HG03025 (cell line): ENCODE measurements at regions not wholly inside any gene's neighbourhood (a gene's known extent, or its start where the extent isn't known, plus 50 kb on each side); places are given as distances from the start of the nearest gene placed in this dataset.

Experiments used
- ATAC-seq: cut with Tn5 transposase; IDR thresholded peaks from one replicate; pipeline ENCODE4 v1.9.1; 2021; ENCODE audit warnings: mild to moderate bottlenecking, moderate library complexity; ENCODE audit not compliant: unreplicated experiment, low FRiP score

GRCh38 chr1:82317671-82318070 is 516.9 kb downstream of the ADGRL2 start:
- ATAC-seq, result no peak

GRCh38 chr1:82299656-82300055 is 498.9 kb downstream of the ADGRL2 start:
- no peak for ATAC-seq

GRCh38 chr1:82299056-82299455 is 498.3 kb downstream of the ADGRL2 start:
- no peak for ATAC-seq

GRCh38 chr1:82297139-82297896 is 496.6 kb downstream of the ADGRL2 start:
- ATAC-seq, result no peak

GRCh38 chr1:82287556-82287955 is 486.8 kb downstream of the ADGRL2 start:
- no peak for ATAC-seq

GRCh38 chr1:82284213-82284612 is 483.5 kb downstream of the ADGRL2 start:
- ATAC-seq, result no peak

- ATAC-seq, result no peak
These were observed 478.5 kb downstream of the ADGRL2 start for GRCh38 chr1:82279241-82279640.

- ATAC-seq, result no peak
These were observed 473.1 kb downstream of the ADGRL2 start for GRCh38 chr1:82273816-82274215.

- ATAC-seq, result no peak
These were observed 468.7 kb downstream of the ADGRL2 start for GRCh38 chr1:82269431-82269830.

- ATAC-seq, result no peak
These were observed 468.1 kb downstream of the ADGRL2 start for GRCh38 chr1:82268826-82269225.

GRCh38 chr1:82266351-82266750 is 465.6 kb downstream of the ADGRL2 start:
- no peak for ATAC-seq

- no peak for ATAC-seq
These were observed 464.7 kb downstream of the ADGRL2 start for GRCh38 chr1:82265436-82265835.

GRCh38 chr1:82264802-82265201 is 464.1 kb downstream of the ADGRL2 start:
- no peak for ATAC-seq

- ATAC-seq, result no peak
These were observed 462.7 kb downstream of the ADGRL2 start for GRCh38 chr1:82263396-82263795.

- ATAC-seq, result no peak
These were observed 459.9 kb downstream of the ADGRL2 start for GRCh38 chr1:82260666-82261065.

- ATAC-seq, result no peak
These were observed 459.3 kb downstream of the ADGRL2 start for GRCh38 chr1:82260051-82260450.

- ATAC-seq, result no peak
These were observed 458.2 kb downstream of the ADGRL2 start for GRCh38 chr1:82258887-82259286.

- ATAC-seq, result no peak
These were observed 445.3 kb downstream of the ADGRL2 start for GRCh38 chr1:82246050-82246449.

GRCh38 chr1:82245345-82246014 is 444.7 kb downstream of the ADGRL2 start:
- no peak for ATAC-seq

GRCh38 chr1:82240571-82240970 is 439.8 kb downstream of the ADGRL2 start:
- ATAC-seq, result no peak

GRCh38 chr1:82230667-82231066 is 429.9 kb downstream of the ADGRL2 start:
- ATAC-seq, result no peak
